HepG2 (cell line): ENCODE measurements at regions not wholly inside any gene's neighbourhood (a gene's known extent, or its start where the extent isn't known, plus 50 kb on each side); places are given as distances from the start of the nearest gene placed in this dataset.

Experiments used
- EP300 ChIP-seq, 3 experiments: sonication (generic) in 1 of 3; formaldehyde crosslinking in 1 of 3; IDR thresholded peaks; 2 replicates each; pipeline versions ENCODE4 v1.5.1 to v1.6.1; 2011 to 2020; ENCODE audit warnings: low read depth in 2 of 3, low read length in 2 of 3, borderline replicate concordance in 1 of 3, improper control_type of control experiment in 1 of 3, mild to moderate bottlenecking in 1 of 3, missing genetic modification reagents in 1 of 3, moderate library complexity in 1 of 3
- GATAD2A ChIP-seq: IDR thresholded peaks from 2 replicates; pipeline ENCODE4 v1.6.1; 2016
- GTF2F1 ChIP-seq: fragments of 150-350 bp; IDR thresholded peaks from 2 replicates; pipeline ENCODE4 v1.6.1; 2014; ENCODE audit warnings: low read length
- SALL2 ChIP-seq: sonication (generic); formaldehyde crosslinking; IDR thresholded peaks from 2 replicates; pipeline ENCODE4 v1.8.1; 2023; ENCODE audit warnings: mild to moderate bottlenecking, missing genetic modification reagents, inconsistent platforms
- ZFP36L2 ChIP-seq: sonication (generic); formaldehyde crosslinking; IDR thresholded peaks from 2 replicates; pipeline ENCODE4 v1.4.0; 2020; ENCODE audit warnings: missing genetic modification reagents
- ZNF275 ChIP-seq: sonication (generic); formaldehyde crosslinking; IDR thresholded peaks from 2 replicates; pipeline ENCODE4 v1.8.0; 2022; ENCODE audit warnings: missing genetic modification reagents, mild to moderate bottlenecking, inconsistent platforms, borderline replicate concordance
- ZNF660 ChIP-seq: sonication (generic); formaldehyde crosslinking; IDR thresholded peaks from 2 replicates; pipeline ENCODE4 v1.5.1; 2020; ENCODE audit warnings: mild to moderate bottlenecking, low read depth, missing genetic modification reagents, borderline replicate concordance
- ZNF776 ChIP-seq: sonication (generic); formaldehyde crosslinking; IDR thresholded peaks from 2 replicates; pipeline ENCODE4 v1.4.0; 2020; ENCODE audit warnings: mild to moderate bottlenecking, missing genetic modification reagents
- TF ChIP-seq, protein P1 (sequence below): sonication (generic); formaldehyde crosslinking; IDR thresholded peaks from 2 replicates; pipeline ENCODE4 v1.5.0; 2020; ENCODE audit warnings: mild to moderate bottlenecking, missing genetic modification reagents, borderline replicate concordance

GRCh38 chr6:149136913-149137286 is 180.6 kb upstream of the TAB2 start (continued):
- TF ChIP-seq ZNF776 (CRISPR knock-in tag) (no peak), GATAD2A (CRISPR knock-in tag) (0 out of 2 replicates have a peak, but pooled peaks have one; percentile 21), GTF2F1 (no peak), ZFP36L2 (no peak), ZNF275 (no peak), SALL2 (CRISPR knock-in tag) (no peak), ZNF660 (CRISPR knock-in tag) (no peak), EP300 (IDR thresholded peaks at IDR 0.05; ENCODE audit: low read depth in 2 of 2, low read length in 2 of 2) (no peak), EP300 (CRISPR knock-in tag; IDR thresholded peaks at IDR 0.05; ENCODE audit: borderline replicate concordance) (no peak)
- TF ChIP-seq, protein P1, sequence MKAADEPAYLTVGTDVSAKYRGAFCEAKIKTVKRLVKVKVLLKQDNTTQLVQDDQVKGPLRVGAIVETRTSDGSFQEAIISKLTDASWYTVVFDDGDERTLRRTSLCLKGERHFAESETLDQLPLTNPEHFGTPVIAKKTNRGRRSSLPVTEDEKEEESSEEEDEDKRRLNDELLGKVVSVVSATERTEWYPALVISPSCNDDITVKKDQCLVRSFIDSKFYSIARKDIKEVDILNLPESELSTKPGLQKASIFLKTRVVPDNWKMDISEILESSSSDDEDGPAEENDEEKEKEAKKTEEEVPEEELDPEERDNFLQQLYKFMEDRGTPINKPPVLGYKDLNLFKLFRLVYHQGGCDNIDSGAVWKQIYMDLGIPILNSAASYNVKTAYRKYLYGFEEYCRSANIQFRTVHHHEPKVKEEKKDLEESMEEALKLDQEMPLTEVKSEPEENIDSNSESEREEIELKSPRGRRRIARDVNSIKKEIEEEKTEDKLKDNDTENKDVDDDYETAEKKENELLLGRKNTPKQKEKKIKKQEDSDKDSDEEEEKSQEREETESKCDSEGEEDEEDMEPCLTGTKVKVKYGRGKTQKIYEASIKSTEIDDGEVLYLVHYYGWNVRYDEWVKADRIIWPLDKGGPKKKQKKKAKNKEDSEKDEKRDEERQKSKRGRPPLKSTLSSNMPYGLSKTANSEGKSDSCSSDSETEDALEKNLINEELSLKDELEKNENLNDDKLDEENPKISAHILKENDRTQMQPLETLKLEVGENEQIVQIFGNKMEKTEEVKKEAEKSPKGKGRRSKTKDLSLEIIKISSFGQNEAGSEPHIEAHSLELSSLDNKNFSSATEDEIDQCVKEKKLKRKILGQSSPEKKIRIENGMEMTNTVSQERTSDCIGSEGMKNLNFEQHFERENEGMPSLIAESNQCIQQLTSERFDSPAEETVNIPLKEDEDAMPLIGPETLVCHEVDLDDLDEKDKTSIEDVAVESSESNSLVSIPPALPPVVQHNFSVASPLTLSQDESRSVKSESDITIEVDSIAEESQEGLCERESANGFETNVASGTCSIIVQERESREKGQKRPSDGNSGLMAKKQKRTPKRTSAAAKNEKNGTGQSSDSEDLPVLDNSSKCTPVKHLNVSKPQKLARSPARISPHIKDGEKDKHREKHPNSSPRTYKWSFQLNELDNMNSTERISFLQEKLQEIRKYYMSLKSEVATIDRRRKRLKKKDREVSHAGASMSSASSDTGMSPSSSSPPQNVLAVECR (CRISPR knock-in tag) = no peak
